ENCODE measurements at regions not wholly inside any gene's neighbourhood (a gene's known extent, or its start where the extent isn't known, plus 50 kb on each side); places are given as distances from the start of the nearest gene placed in this dataset.

GRCh38 chr21:35142036-35142815, 93.1 kb upstream of the RUNX1 start:
- H3K27ac ChIP-seq = no peak overlapping the region
- no peak for TF ChIP-seq CTCF (conservative IDR thresholded peaks at IDR 0.05)

GRCh38 chr21:35139382-35139715, 90.2 kb upstream of the RUNX1 start:
- TF ChIP-seq CTCF (conservative IDR thresholded peaks at IDR 0.05) = no peak
- no peak overlapping the region for H3K27ac ChIP-seq

GRCh38 chr21:35138665-35139381, 89.7 kb upstream of the RUNX1 start:
- no peak for TF ChIP-seq CTCF (conservative IDR thresholded peaks at IDR 0.05)
- no peak overlapping the region for H3K27ac ChIP-seq

- H3K27ac ChIP-seq = no peak overlapping the region
- TF ChIP-seq CTCF (conservative IDR thresholded peaks at IDR 0.05) = no peak
Observed at GRCh38 chr21:35136586-35137219, 87.6 kb upstream of the RUNX1 start.

- no peak overlapping the region for H3K27ac ChIP-seq
- TF ChIP-seq CTCF (conservative IDR thresholded peaks at IDR 0.05) = no peak
Observed at GRCh38 chr21:35136106-35136505, 87.0 kb upstream of the RUNX1 start.

- no peak overlapping the region for H3K27ac ChIP-seq
- TF ChIP-seq CTCF (conservative IDR thresholded peaks at IDR 0.05) = no peak
Observed at GRCh38 chr21:35135481-35135880, 86.4 kb upstream of the RUNX1 start.

- no peak for TF ChIP-seq CTCF (conservative IDR thresholded peaks at IDR 0.05)
- H3K27ac ChIP-seq = no peak overlapping the region
Observed at GRCh38 chr21:35134309-35134708, 85.2 kb upstream of the RUNX1 start.

Measured in VCaP (cell line).